SH-SY5Y (cell line): ENCODE measurements at regions not wholly inside any gene's neighbourhood (a gene's known extent, or its start where the extent isn't known, plus 50 kb on each side); places are given as distances from the start of the nearest gene placed in this dataset.

Source experiments
- GATA2 ChIP-seq: IDR thresholded peaks from 2 replicates; pipeline ENCODE4 v1.6.1; 2011; ENCODE audit warnings: mild to moderate bottlenecking, low read depth, low read length
- GATA3 ChIP-seq: IDR thresholded peaks from 2 replicates; pipeline ENCODE4 v1.6.1; 2011; ENCODE audit warnings: low read depth, mild to moderate bottlenecking, low read length, moderate library complexity

GRCh38 chr15:95784508-95784907, 546.0 kb upstream of the NR2F2 start:
- TF ChIP-seq GATA2, result no peak
- TF ChIP-seq GATA3, result no peak
